PC-9 (cell line): ENCODE measurements at regions not wholly inside any gene's neighbourhood (a gene's known extent, or its start where the extent isn't known, plus 50 kb on each side); places are given as distances from the start of the nearest gene placed in this dataset.

Experiments used
- BruUV-seq: library from RNA; stranded (reverse); fragments of 400-500 nt; replicated peaks from 2 replicates; lab custom pipeline; 2021; lab: Mats Ljungman, UMichigan
- CTCF ChIA-PET: fragments of 300-600 bp; sonication (Branson Sonifier 250); formaldehyde crosslinking; loops from one replicate; lab custom pipeline; 2022; ENCODE audit warnings: antibody characterized with exemption; lab: Charles Lee
- POLR2A ChIA-PET: fragments of 300-600 bp; sonication (Branson Sonifier 250); formaldehyde crosslinking; loops from one replicate; lab custom pipeline; 2022; ENCODE audit warnings: antibody characterized with exemption; ENCODE audit not compliant: unreplicated experiment; lab: Charles Lee
- DNase-seq, 2 experiments: peaks; one replicate each; pipeline versions ENCODE4 v3.0.0 to v3.0.0-alpha.2; 2015 to 2022; ENCODE audit warnings: mixed read lengths in 1 of 2
- H2AFZ ChIP-seq: fragments of 200-600 bp; sonication (generic); 2 replicates; pipeline ENCODE4 v1.8.1; 2017; ENCODE audit warnings: antibody characterized with exemption
- H3F3A ChIP-seq: fragments of 200-600 bp; sonication (generic); 2 replicates; pipeline ENCODE4 v1.8.1; 2017; ENCODE audit warnings: antibody characterized with exemption, mild to moderate bottlenecking, low read depth; ENCODE audit not compliant: insufficient read depth
- H3K27ac ChIP-seq: fragments of 200-600 bp; sonication (generic); 2 replicates; pipeline ENCODE4 v1.6.1; 2016; ENCODE audit warnings: mixed run types
- H3K27me3 ChIP-seq: fragments of 200-600 bp; sonication (generic); 2 replicates; pipeline ENCODE4 v1.6.1; 2016; ENCODE audit warnings: low read depth, mixed run types; ENCODE audit not compliant: insufficient read depth
- H3K36me3 ChIP-seq: fragments of 200-600 bp; sonication (generic); 2 replicates; pipeline ENCODE4 v1.6.1; 2016; ENCODE audit warnings: low read depth, mixed run types
- H3K4me1 ChIP-seq: fragments of 200-600 bp; sonication (generic); replicated peaks from 2 replicates; pipeline ENCODE4 v1.6.1; 2016; ENCODE audit warnings: mixed run types; ENCODE audit not compliant: insufficient read depth
- H3K4me2 ChIP-seq: fragments of 200-600 bp; sonication (generic); 2 replicates; pipeline ENCODE4 v1.6.1; 2017; ENCODE audit warnings: mixed run types
- H3K4me3 ChIP-seq: fragments of 200-600 bp; sonication (generic); 2 replicates; pipeline ENCODE4 v1.6.1; 2016; ENCODE audit warnings: mixed run types
- H3K79me2 ChIP-seq: fragments of 200-600 bp; sonication (generic); 2 replicates; pipeline ENCODE4 v1.6.1; 2017; ENCODE audit warnings: low read depth, mixed run types
- H3K9me2 ChIP-seq: fragments of 200-600 bp; sonication (generic); 2 replicates; pipeline ENCODE4 v1.8.1; 2017; ENCODE audit warnings: mild to moderate bottlenecking; ENCODE audit not compliant: insufficient read depth
- H3K9me3 ChIP-seq: fragments of 200-600 bp; sonication (generic); 2 replicates; pipeline ENCODE4 v1.8.1; 2016; ENCODE audit warnings: low read depth; ENCODE audit not compliant: insufficient read depth
- H4K20me1 ChIP-seq: fragments of 200-600 bp; sonication (generic); 2 replicates; pipeline ENCODE4 v1.8.1; 2017; ENCODE audit not compliant: insufficient read depth
- EZH2 ChIP-seq: fragments of 200-600 bp; sonication (generic); IDR thresholded peaks from 2 replicates; pipeline ENCODE4 v1.8.0; 2017; ENCODE audit warnings: antibody characterized with exemption, low read depth
- intact Hi-C: fragments of 100-400 bp; cut with micrococcal nuclease; formaldehyde crosslinking; loops from one replicate; pipeline ENCODE4 v1.10.0; 2022; ENCODE audit not compliant: unreplicated experiment
- TF ChIP-seq, protein P1 (sequence below): fragments of 200-600 bp; sonication (generic); conservative IDR thresholded peaks from 2 replicates; pipeline ENCODE4 v1.6.1; 2017; ENCODE audit warnings: mixed run types, antibody characterized with exemption, mild to moderate bottlenecking, moderate library complexity

DNA sequence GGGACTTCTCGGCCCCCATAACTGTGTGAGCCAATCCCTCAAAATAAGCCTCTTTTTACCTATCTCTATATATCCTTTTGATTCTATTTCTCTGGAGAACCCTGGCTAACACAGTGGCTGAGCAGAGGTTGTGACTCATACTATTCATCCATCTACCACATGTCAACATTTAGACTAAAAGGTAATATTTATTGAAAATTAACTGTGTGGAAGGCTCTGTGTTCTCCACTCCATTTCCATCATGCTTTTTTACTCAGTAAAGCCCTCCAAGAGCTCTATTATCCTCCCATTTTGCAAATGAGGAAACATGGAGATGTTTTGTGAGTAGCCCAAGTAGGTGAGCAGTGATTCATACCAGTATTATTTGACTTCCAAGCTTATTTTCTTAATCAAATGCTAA is 217.9 kb upstream of the DCBLD2 start:
- H3K4me3 ChIP-seq, result no peak overlapping the region
- intact Hi-C loops, result loop anchor here (10.0 kb wide), 1 partner anchor 665 kb away; no protein-coding TSS in a partner anchor
- no peaks in the 10 kb centered on the region for H3K9me3 ChIP-seq
- ChIA-PET CTCF (no interaction called here), POLR2A (no interaction called here)
- no peak for DNase-seq
- no peaks in the 10 kb centered on the region for H3K79me2 ChIP-seq
- TF ChIP-seq EZH2, result no peak
- TF ChIP-seq, protein P1, sequence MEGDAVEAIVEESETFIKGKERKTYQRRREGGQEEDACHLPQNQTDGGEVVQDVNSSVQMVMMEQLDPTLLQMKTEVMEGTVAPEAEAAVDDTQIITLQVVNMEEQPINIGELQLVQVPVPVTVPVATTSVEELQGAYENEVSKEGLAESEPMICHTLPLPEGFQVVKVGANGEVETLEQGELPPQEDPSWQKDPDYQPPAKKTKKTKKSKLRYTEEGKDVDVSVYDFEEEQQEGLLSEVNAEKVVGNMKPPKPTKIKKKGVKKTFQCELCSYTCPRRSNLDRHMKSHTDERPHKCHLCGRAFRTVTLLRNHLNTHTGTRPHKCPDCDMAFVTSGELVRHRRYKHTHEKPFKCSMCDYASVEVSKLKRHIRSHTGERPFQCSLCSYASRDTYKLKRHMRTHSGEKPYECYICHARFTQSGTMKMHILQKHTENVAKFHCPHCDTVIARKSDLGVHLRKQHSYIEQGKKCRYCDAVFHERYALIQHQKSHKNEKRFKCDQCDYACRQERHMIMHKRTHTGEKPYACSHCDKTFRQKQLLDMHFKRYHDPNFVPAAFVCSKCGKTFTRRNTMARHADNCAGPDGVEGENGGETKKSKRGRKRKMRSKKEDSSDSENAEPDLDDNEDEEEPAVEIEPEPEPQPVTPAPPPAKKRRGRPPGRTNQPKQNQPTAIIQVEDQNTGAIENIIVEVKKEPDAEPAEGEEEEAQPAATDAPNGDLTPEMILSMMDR, result no peak
- no peak overlapping the region for H3K4me2 ChIP-seq
- no TSS peak for BruUV-seq
- no peaks in the 10 kb centered on the region for H3K9me2 ChIP-seq
- no peak overlapping the region for H3K27ac ChIP-seq
- H3K4me1 ChIP-seq, result no peaks in the 10 kb centered on the region
- no peaks in the 10 kb centered on the region for H3F3A ChIP-seq
- H2AFZ ChIP-seq, result no peak overlapping the region
- no peaks in the 10 kb centered on the region for H4K20me1 ChIP-seq
- no peaks in the 10 kb centered on the region for H3K27me3 ChIP-seq
- no peaks in the 10 kb centered on the region for H3K36me3 ChIP-seq

DNA sequence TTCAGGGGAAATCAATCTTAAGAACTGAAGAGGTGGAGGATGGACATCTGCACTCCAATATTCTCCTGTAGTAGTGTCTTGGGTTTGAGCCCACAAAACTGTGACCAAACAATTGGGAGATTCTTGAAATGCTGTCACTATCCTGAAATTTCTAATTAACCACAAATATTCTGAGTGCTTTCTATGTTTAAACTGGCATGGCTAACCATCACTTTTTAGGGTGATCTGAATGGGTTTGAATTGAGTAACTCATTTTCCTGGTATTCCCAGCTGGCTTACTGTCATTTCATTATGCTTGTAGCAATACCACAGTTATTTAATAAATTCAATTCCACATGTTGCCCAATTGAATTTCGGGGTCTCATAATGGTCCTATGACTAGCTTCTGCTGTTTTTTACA is 216.9 kb upstream of the DCBLD2 start:
- BruUV-seq, result no TSS peak
- POLR2A ChIA-PET, result no interaction called here

DNA sequence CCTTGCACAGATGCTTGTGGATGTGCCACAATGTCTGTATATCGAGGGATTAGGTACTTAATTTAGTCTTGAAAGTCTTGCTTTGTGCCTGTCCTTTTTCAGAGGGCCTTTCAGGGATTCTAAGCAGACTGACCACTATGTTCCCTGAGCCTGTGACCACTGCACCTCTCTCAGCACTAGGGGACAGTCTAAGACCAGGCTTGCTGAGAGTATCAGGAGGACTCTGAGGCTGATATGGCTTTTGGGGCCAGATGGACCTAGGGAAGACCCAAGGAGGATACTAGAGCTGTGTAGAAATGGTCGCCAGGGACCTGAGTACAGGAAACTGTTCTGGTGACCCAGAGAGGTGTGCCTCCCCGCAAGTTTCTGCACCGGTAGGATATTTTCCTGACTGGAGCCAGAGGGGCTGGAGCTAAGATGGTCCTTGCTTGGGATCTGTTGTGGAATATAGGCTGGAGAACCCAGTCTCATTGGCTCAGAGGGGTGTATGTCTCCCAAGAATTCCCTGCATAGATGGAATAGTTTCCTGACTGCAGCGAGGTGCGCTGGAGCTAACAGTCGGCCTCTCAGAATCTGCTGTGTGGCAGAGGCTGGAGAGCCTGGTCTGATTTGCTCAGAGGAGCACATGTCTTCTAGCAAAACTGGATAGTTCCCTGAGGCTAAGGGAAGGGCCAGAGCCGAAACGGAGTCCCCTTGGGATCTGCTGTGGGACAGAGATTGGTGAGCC is 213.2 kb upstream of the DCBLD2 start:
- Histone ChIP-seq H3K27ac (no peak overlapping the region), H3K9me3 (no peaks in the 10 kb centered on the region), H3K9me2 (no peaks in the 10 kb centered on the region), H3K4me1 (no peaks in the 10 kb centered on the region), H4K20me1 (no peaks in the 10 kb centered on the region), H3K36me3 (no peaks in the 10 kb centered on the region), H2AFZ (no peak overlapping the region), H3F3A (no peaks in the 10 kb centered on the region), H3K4me2 (no peak overlapping the region), H3K79me2 (no peaks in the 10 kb centered on the region), H3K27me3 (no peaks in the 10 kb centered on the region), H3K4me3 (no peak overlapping the region)
- no TSS peak for BruUV-seq
- DNase-seq, result peak in 1 of 2 experiments; percentile 19
- TF ChIP-seq EZH2, result no peak
- TF ChIP-seq, protein P1, result peak; percentile 91
- intact Hi-C loops, result loop anchor here (1.0 to 10.0 kb wide), 3 partner anchors 59 to 670 kb away; no protein-coding TSS in a partner anchor
- POLR2A ChIA-PET, result interaction anchor here (0.5 kb wide), 1 partner anchor 532 kb away, joined by 6 read pairs; no protein-coding TSS in a partner anchor
- CTCF ChIA-PET, result interaction anchor here (1.3 kb wide), 1 partner anchor 633 kb away, joined by 5 read pairs; no protein-coding TSS in a partner anchor

More for the DNA sequence above, 216.9 kb upstream of the DCBLD2 start:
- Histone ChIP-seq H3K4me3 (no peak overlapping the region), H3K79me2 (no peaks in the 10 kb centered on the region), H3K9me3 (no peaks in the 10 kb centered on the region), H3K27me3 (no peaks in the 10 kb centered on the region), H3K27ac (no peak overlapping the region), H3F3A (no peaks in the 10 kb centered on the region), H3K9me2 (no peaks in the 10 kb centered on the region), H3K4me1 (no peaks in the 10 kb centered on the region), H2AFZ (no peak overlapping the region), H3K4me2 (no peak overlapping the region), H4K20me1 (no peaks in the 10 kb centered on the region), H3K36me3 (no peaks in the 10 kb centered on the region)
- no peak for TF ChIP-seq EZH2
- TF ChIP-seq, protein P1, result no peak
- intact Hi-C loops, result loop anchor here (10.0 kb wide), 1 partner anchor 666 kb away; no protein-coding TSS in a partner anchor
- CTCF ChIA-PET, result no interaction called here
- no peak for DNase-seq
